ENCODE measurements at regions not wholly inside any gene's neighbourhood (a gene's known extent, or its start where the extent isn't known, plus 50 kb on each side); places are given as distances from the start of the nearest gene placed in this dataset.

DNA sequence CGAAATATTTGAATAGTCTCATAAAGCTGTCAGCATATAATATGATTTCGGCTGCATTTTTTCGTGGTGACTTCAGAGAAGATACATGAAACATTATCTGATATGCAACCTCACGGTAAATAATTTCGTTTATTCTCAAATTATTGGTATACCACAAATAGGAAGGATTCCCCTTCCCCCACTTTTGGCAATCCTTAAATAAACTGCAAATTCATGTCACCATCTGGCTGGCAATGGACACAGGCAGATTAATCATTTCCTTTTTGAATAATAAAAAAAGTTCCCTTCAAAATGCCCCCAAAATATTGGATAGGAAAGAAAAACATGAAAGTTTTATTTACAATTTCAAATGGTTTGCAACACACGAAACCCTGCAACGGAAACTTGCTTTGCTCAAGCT is 234.5 kb upstream of the MEOX2 start:
- no peak for TF ChIP-seq POLR2A (IDR thresholded peaks at IDR 0.05)
- TF ChIP-seq CTCF (IDR thresholded peaks at IDR 0.05) = no peak
- no peaks in the 10 kb centered on the region for H3K27me3 ChIP-seq
- no peaks in the 10 kb centered on the region for H3K36me3 ChIP-seq
- H3K27ac ChIP-seq = no peak overlapping the region
- H3K4me1 ChIP-seq = no peaks in the 10 kb centered on the region
- no peak for DNase-seq
- H3K9me3 ChIP-seq = no peaks in the 10 kb centered on the region
- intact Hi-C loops (cut with DNase I) = no loop called here
- 88 to 91% methylated on average over 7 of the region's 7 CpGs for WGBS, 2 donors
- H3K4me3 ChIP-seq (replicated peaks in 1 of 3) = no peak overlapping the region

DNA sequence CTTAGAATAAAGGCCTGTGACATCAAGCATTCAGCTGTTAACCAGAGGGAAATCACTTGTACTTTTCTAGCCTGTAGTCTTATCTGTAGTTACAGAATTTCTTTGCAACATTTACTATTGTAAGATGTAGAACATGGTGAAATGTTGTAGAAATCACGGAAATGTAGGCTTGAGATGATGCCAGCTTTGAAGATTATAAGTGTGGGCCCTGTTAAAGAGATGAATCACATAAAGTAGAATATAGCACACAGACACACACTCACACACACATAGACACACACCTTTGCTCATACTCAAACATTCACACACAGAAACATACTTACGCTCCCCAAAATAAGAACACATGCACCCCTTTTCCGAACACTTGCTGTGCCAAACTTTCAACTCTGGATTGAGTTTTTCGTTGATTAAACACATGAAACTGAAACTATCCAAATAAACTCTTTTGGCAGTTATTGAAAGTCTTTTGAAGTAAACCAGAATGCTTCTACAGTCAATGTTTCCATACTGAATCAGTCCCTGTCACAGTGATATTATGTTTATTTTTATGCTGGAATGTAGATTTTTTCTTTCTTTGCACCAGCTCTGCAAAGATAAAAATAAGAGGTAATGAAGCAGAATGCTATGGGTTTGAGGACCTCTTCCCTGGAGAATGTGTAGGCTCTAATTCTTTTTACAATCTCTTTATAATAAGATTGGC is 230.3 kb upstream of the MEOX2 start:
- Histone ChIP-seq H3K4me3 (replicated peaks in 1 of 3) (no peak overlapping the region), H3K27me3 (no peaks in the 10 kb centered on the region), H3K4me1 (no peaks in the 10 kb centered on the region), H3K36me3 (no peaks in the 10 kb centered on the region), H3K9me3 (no peaks in the 10 kb centered on the region), H3K27ac (no peak overlapping the region)
- TF ChIP-seq CTCF (IDR thresholded peaks at IDR 0.05) (no peak), POLR2A (IDR thresholded peaks at IDR 0.05) (no peak)
- WGBS, 2 donors = 76 to 84% methylated on average over 4 of the region's 4 CpGs
- DNase-seq = no peak
- intact Hi-C loops (cut with DNase I) = no loop called here

GRCh38 chr7:15915686-15916293 is 229.3 kb upstream of the MEOX2 start:
- H3K27ac ChIP-seq = no peak overlapping the region
- whole genome bisulfite sequencing, 2 donors = 93% methylated on average over 6 of the region's 6 CpGs
- H3K27me3 ChIP-seq = no peaks in the 10 kb centered on the region
- TF ChIP-seq POLR2A (IDR thresholded peaks at IDR 0.05) (no peak), CTCF (IDR thresholded peaks at IDR 0.05) (no peak)
- DNase-seq = no peak
- no peaks in the 10 kb centered on the region for H3K9me3 ChIP-seq
- no peak overlapping the region for H3K4me3 ChIP-seq (replicated peaks in 1 of 3)
- H3K36me3 ChIP-seq = no peaks in the 10 kb centered on the region
- intact Hi-C loops (cut with DNase I) = no loop called here
- no peaks in the 10 kb centered on the region for H3K4me1 ChIP-seq

DNA sequence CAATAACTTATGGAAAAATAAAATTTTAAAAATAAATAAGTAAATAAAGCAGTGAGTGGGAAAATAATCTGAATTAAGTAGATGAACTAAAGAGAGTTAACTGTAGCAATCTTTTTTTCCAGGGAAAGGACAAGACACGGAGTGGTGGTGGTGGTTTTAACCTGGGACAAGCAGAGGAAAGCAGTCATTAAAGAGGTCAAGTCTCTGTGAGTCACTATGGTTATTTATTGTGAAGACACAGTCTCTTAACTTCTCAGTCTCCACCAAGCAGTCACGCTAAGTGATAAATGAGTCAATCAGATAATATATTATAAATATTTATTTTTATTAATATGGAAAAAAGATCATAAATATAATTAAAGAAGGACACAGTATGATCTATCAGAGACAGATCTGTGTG is 228.1 kb upstream of the MEOX2 start:
- Histone ChIP-seq H3K4me1 (no peaks in the 10 kb centered on the region), H3K36me3 (no peaks in the 10 kb centered on the region), H3K27me3 (no peaks in the 10 kb centered on the region), H3K9me3 (no peaks in the 10 kb centered on the region), H3K27ac (no peak overlapping the region), H3K4me3 (replicated peaks in 1 of 3) (no peak overlapping the region)
- WGBS, 2 donors = 83 to 88% methylated on average over 2 of the region's 2 CpGs
- intact Hi-C loops (cut with DNase I) = no loop called here
- no peak for TF ChIP-seq POLR2A (IDR thresholded peaks at IDR 0.05)
- TF ChIP-seq CTCF (IDR thresholded peaks at IDR 0.05) = no peak
- DNase-seq = no peak

GRCh38 chr7:15906436-15906835 is 220.0 kb upstream of the MEOX2 start:
- Histone ChIP-seq H3K36me3 (no peaks in the 10 kb centered on the region), H3K27me3 (no peaks in the 10 kb centered on the region), H3K27ac (no peak overlapping the region), H3K9me3 (no peaks in the 10 kb centered on the region), H3K4me1 (no peaks in the 10 kb centered on the region), H3K4me3 (replicated peaks in 1 of 3) (no peak overlapping the region)
- 33 to 71% methylated on average over 1 of the region's 1 CpG for WGBS, 2 donors
- intact Hi-C loops (cut with DNase I) = no loop called here
- peak; percentile 6 to 12 for DNase-seq
- TF ChIP-seq CTCF (IDR thresholded peaks at IDR 0.05) (no peak), POLR2A (IDR thresholded peaks at IDR 0.05) (no peak)

Data from thyroid gland (tissue), 4 donors.